T47D (cell line): ENCODE measurements at regions not wholly inside any gene's neighbourhood (a gene's known extent, or its start where the extent isn't known, plus 50 kb on each side); places are given as distances from the start of the nearest gene placed in this dataset.
"Not testable (repeated sequence)": the region's sequence is repeated elsewhere in the genome, so short reads cannot be mapped to it uniquely, and the experiment has no call there.

ENCODE experiments used
- DNase-seq, 2 experiments: peaks; one replicate each; pipeline versions ENCODE4 v3.0.0 to v3.0.0-alpha.2; 2011 to 2012; ENCODE audit warnings: low read depth in 1 of 2, low spot score in 1 of 2
- in situ Hi-C: cut with HindIII; loops from 2 replicates; pipeline ENCODE4 v1.10.0; 2016; ENCODE audit warnings: low sequenced_read_pairs, low pct_unique_long_range_greater_than_20kb

- DNase-seq, in situ Hi-C loops: not testable (repeated sequence)
Observed at GRCh38 chr2:87568554-87569278, 179.2 kb upstream of the PLGLB2 start.

DNA sequence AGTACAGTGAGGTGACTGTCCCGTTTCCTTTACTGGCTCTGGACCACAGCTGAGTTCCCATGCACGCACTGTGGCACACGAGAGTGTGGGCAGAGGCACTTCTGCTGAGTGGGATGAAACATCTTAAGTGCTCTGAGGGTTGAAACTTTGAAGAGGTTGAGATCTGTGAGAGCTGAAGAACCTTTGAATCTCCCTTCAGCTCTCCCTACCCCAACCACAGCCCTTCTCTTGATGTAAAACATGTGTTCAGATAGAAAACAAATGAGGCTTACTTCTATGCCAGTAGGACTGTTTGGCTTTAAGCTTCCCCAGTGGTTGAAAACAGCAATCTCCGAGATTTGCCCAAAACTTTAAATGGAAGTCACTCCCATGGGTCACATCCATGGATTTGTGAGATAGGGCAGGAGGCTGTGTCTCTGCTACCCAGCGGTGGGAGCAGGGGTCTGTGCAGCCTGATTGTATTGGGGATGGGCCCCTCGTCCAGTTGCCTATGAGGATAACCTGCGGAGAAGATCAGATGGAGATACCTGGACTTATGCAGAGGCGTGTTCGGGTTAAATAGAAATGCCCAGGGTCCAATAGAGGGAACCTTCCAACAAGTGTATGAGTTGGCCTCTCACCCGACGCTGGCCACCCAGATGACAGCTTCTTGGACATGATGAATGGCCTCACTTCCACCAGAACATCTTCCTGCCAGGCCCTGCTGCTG, 178.0 kb upstream of the PLGLB2 start:
- DNase-seq, result not testable (repeated sequence)

DNA sequence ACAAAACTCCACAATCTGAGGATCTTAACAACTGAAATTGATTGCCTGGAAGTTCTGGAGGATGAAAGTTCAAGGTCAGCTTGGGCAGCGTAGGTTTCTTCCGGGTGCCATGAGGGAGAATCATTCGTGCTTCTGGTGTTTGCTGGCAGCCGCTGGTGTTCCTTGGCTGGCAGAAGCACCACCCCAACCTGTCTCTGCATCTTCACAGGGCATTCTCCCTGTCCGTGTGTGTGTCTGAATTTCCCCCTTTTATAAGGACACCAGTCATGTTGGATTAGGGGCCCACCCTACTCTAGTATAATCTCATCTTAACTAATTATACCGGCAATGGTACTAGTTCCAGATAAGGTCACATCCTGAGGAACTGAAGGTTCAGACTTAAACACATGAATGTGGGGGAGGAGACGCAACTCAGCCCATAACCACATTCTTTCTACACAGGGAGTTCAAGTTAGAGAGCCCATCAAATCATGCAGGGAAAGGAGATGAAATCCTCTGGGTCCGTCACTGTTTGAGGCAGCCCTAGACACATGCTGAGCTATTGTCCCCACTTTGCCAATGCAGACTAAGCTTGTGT, 175.9 kb upstream of the PLGLB2 start:
- DNase-seq, in situ Hi-C loops: not testable (repeated sequence)

More for the DNA sequence above, 178.0 kb upstream of the PLGLB2 start:
- in situ Hi-C loops, result not testable (repeated sequence)

DNA sequence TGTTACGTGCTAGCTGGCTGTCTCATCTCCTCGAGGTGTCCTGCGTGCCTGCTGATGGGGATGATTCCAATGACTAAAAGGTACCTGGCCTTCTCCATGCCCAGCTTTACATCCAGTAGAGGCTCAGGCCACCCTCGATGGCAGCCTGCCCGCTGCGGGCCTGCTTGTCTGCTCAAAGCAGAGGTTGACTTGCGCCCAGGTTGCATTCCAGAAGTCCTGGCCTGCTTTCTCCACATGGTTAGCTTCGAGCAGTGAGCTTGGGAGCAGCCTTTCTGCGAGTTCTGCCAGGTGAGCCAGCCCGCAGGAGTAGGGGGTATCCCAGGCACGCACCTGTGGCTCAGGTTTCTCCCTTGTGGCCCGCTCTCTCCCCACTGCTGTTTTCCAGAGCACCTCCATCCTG, 175.0 kb upstream of the PLGLB2 start:
- DNase-seq, in situ Hi-C loops: not testable (repeated sequence)

- in situ Hi-C loops, DNase-seq: not testable (repeated sequence)
Observed at GRCh38 chr2:87573386-87574192, 174.3 kb upstream of the PLGLB2 start.

GRCh38 chr2:87574193-87575119, 173.4 kb upstream of the PLGLB2 start:
- DNase-seq, in situ Hi-C loops: not testable (repeated sequence)

- in situ Hi-C loops, DNase-seq: not testable (repeated sequence)
Observed at GRCh38 chr2:87575138-87575537, 172.7 kb upstream of the PLGLB2 start.

DNA sequence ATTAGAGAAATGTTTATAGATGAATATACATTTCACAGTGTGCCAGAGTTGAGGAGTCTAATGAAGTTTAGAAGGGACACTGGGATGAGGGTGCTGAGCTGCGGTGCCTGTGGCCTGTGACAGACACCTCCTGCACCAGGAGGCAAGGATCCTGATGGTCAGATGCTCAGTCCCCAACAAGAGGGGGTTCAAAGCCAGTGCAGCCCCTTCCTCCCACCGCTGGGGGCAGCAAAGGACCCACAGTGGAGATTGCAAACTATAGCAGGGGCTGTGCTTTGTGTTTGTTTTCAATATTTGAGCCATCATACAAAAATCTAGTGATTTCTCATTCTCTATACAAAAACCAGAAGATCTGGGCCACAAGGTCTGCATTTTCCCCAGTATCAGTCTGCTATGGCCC, 170.5 kb upstream of the PLGLB2 start:
- DNase-seq, in situ Hi-C loops: not testable (repeated sequence)

DNA sequence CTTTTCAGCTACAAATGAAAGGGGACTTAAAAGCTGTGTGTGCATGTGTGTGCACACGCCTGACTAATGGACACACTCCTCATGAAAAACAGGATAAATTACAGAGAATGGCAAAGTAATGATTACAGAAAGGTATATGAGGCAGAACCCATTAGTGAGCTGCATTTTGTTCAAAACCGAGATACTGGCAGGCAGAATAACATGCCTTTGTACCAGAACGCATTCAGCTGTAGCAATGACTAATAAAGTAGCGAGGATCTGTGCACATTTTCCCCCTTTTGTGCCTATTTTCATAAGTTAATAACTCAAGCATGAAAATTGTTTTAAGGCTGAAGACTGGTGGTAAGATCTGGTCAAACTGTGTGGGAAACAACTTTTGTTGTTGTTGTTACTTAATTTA, 165.7 kb upstream of the PLGLB2 start:
- DNase-seq, in situ Hi-C loops: not testable (repeated sequence)

DNA sequence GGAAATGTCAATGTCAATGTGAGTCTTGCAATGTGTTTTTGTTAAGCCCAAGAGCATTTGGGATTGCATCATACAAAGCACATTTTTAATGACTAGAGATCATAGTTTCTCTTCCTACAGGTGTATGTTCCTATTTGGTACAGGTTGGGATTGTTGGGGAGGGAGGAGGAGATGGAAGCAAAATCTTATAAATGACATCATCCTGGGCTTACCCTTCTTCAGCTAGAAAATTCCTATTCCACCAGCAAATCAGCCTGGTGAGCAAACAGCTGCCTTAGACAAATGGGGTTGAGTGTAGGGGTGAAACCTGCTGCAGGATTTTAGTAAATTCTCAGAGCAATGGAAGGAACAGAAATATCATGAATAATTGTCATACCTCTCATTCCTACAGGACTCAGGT, 165.3 kb upstream of the PLGLB2 start:
- DNase-seq, in situ Hi-C loops: not testable (repeated sequence)

- DNase-seq, in situ Hi-C loops: not testable (repeated sequence)
Observed at GRCh38 chr2:87583370-87583769, 164.5 kb upstream of the PLGLB2 start.

GRCh38 chr2:87583803-87584202, 164.1 kb upstream of the PLGLB2 start:
- in situ Hi-C loops, DNase-seq: not testable (repeated sequence)

- DNase-seq, in situ Hi-C loops: not testable (repeated sequence)
Observed at GRCh38 chr2:87584268-87584906, 163.5 kb upstream of the PLGLB2 start.

- DNase-seq, in situ Hi-C loops: not testable (repeated sequence)
Observed at GRCh38 chr2:87587934-87588333, 160.0 kb upstream of the PLGLB2 start.

GRCh38 chr2:87592974-87593373, 154.9 kb upstream of the PLGLB2 start:
- in situ Hi-C loops, DNase-seq: not testable (repeated sequence)

DNA sequence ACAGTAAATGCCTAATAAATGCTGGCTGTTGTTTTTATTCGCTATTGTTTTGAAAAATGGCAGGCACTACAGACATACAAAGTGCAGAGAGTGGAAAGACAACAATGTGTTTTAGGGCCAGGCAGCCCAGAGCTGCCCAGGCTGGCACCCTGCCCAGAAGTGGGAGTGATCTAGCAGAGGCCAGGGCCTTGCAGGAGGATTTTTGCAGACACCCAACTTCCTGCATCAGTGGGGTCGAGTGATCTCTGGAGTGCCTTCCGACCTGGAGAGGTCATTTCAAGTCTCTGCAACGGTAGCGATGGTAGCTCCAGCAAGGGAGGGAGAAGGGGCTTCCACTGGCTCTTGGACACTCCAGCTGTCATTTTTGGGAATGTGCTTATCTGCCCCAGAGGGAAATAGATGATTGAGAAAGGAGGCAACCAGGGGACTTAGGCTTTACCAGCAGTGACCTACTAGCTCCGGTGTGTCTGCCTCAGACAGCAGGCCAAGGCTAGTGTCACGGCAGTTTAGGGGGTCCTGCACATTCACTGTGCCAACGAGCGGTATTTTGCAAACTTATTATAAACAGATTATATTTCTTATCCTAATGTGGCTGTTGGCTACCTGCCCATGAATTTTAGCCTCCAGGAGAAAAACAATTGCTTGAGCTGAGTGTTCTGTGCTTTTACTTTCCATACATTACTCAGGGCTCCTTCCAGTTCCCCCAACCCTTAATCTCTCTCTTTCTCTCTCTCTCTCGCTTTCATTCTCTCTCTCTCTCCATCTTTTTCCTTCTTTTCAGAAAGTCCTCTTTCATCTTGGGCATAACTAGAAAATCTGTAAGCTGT, 153.9 kb upstream of the PLGLB2 start:
- in situ Hi-C loops, DNase-seq: not testable (repeated sequence)
